DND-41 (cell line): ENCODE measurements at regions not wholly inside any gene's neighbourhood (a gene's known extent, or its start where the extent isn't known, plus 50 kb on each side); places are given as distances from the start of the nearest gene placed in this dataset.

Experiments
- CTCF ChIP-seq: IDR thresholded peaks from 2 replicates; pipeline ENCODE4 v1.5.1; 2012; ENCODE audit warnings: borderline replicate concordance, low read length, moderate library complexity, mild to moderate bottlenecking; ENCODE audit not compliant: poor library complexity, severe bottlenecking; ENCODE audit errors: extremely low read depth
- EZH2 ChIP-seq: IDR thresholded peaks from 3 replicates; pipeline ENCODE4 v1.6.1; 2012; ENCODE audit warnings: borderline replicate concordance, low read depth, mild to moderate bottlenecking, moderate library complexity, low read length, inconsistent platforms; ENCODE audit not compliant: severe bottlenecking

GRCh38 chr3:33954956-33955355 lies 156.5 kb downstream of the PDCD6IP start:
- no peak for TF ChIP-seq CTCF
- TF ChIP-seq EZH2 = no peak
